ENCODE measurements at regions not wholly inside any gene's neighbourhood (a gene's known extent, or its start where the extent isn't known, plus 50 kb on each side); places are given as distances from the start of the nearest gene placed in this dataset.
A peak's percentile ranks its signal among the peaks of the same experiment; 100 is the strongest.

DNA sequence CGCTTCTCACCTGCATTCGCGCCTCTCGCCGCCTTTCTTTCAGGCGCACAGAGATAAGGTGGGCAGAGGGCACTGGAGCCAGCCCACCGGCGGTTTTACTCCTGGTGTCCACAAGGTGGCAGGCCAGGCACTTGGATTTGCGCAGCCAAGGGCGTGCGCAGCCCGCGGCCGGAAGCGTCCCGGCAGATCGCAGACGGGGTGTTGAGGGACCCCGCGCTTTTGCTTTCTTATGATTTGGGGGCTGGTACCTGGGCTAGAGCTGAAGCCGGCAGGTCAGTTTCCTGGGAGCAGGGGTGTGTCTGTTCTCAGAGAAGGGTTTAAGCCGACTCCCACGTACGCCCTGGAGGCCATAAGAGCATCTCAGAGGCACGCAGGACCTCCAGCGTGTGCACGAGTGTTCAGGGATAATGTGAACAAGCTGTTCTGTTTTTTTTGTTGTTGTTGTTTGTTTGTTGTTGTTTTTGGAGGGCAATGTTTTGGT, 305.6 kb upstream of the CXCR4 start (continued):
- TF ChIP-seq NR2C1 (IDR thresholded peaks at IDR 0.05): no peak
- TF ChIP-seq, protein P1, sequence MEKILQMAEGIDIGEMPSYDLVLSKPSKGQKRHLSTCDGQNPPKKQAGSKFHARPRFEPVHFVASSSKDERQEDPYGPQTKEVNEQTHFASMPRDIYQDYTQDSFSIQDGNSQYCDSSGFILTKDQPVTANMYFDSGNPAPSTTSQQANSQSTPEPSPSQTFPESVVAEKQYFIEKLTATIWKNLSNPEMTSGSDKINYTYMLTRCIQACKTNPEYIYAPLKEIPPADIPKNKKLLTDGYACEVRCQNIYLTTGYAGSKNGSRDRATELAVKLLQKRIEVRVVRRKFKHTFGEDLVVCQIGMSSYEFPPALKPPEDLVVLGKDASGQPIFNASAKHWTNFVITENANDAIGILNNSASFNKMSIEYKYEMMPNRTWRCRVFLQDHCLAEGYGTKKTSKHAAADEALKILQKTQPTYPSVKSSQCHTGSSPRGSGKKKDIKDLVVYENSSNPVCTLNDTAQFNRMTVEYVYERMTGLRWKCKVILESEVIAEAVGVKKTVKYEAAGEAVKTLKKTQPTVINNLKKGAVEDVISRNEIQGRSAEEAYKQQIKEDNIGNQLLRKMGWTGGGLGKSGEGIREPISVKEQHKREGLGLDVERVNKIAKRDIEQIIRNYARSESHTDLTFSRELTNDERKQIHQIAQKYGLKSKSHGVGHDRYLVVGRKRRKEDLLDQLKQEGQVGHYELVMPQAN (conservative IDR thresholded peaks at IDR 0.05): no peak
- no peak for TF ChIP-seq SMAD1 (IDR thresholded peaks at IDR 0.05; ENCODE audit: low read depth, partially characterized antibody)

DNA sequence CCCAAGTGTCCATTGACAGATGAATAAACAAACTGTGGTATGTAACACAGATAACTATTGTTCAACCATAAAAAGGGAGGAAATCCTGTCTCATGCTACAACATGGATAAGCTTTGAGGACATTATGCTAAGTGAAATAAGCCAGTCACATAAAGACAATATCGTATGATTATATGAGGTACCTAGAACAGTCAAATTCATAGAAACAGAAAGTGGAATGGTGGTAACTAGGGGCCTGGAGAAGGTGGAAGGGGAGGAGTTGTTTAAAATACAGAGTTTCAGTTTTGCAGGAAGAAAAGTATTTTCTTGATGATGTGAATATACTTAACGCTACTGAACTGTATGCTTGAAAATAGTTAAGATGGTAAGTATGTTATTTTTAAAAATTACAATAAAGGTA, 304.6 kb upstream of the CXCR4 start:
- CTCF ChIA-PET: interaction anchor here (0.6 to 3.4 kb wide), 7 partner anchors 12 to 1416 kb away, joined by 3 to 26 read pairs (median 7); no protein-coding TSS in a partner anchor
- TF ChIP-seq ATF7 (IDR thresholded peaks at IDR 0.05; ENCODE audit: low read depth) (no peak), YBX1 (IDR thresholded peaks at IDR 0.05) (no peak)
- Histone ChIP-seq H3K27me3 (replicated peaks in 1 of 2; ENCODE audit: control insufficient read depth in 2 of 2, insufficient read depth in 2 of 2, low read length in 1 of 2) (peaks cover 2 to 4% of the 10 kb centered on the region in 2 experiments; a peak in 3 of 4 replicates), H3K79me2 (ENCODE audit: control insufficient read depth, insufficient read depth, low read length) (no peaks in the 10 kb centered on the region), H3K27ac (ENCODE audit: control insufficient read depth, insufficient read depth) (no peak overlapping the region), H2AFZ (ENCODE audit: control insufficient read depth, low read depth, low read length) (no peak overlapping the region), H3K4me3 (no peak overlapping the region), H3K9me3 (replicated peaks; ENCODE audit: control insufficient read depth, insufficient read depth, low read length) (no peaks in the 10 kb centered on the region), H3K9ac (ENCODE audit: control insufficient read depth, insufficient read depth, low read length) (no peak overlapping the region), H3K4me1 (ENCODE audit: control insufficient read depth, insufficient read depth, low read length) (peaks cover 4% of the 10 kb centered on the region; the same call in 1 of the 2 replicates), H4K20me1 (ENCODE audit: control insufficient read depth, insufficient read depth) (no peaks in the 10 kb centered on the region; the same call in 1 of the 2 replicates), H3K36me3 (ENCODE audit: control insufficient read depth in 2 of 2, insufficient read depth in 2 of 2, low read length in 1 of 2) (no peaks in the 10 kb centered on the region), H3K4me2 (ENCODE audit: control insufficient read depth, insufficient read depth) (no peak overlapping the region)
- BruUV-seq (replicated peaks): no TSS peak
- SMC1A ChIA-PET (ENCODE audit: uncharacterized antibody, unreplicated experiment): interaction anchor here (0.7 to 1.0 kb wide), 2 partner anchors 547 to 803 kb away, joined by 3 read pairs; no protein-coding TSS in a partner anchor
- DNase-seq (ENCODE audit: low read depth, low spot score) (no peak), FAIRE-seq (no peak), ATAC-seq (peak; percentile 38)
- RAD21 ChIA-PET (ENCODE audit: unreplicated experiment): interaction anchor here (2.1 kb wide), 1 partner anchor 508 kb away, joined by 7 read pairs; no protein-coding TSS in a partner anchor
- 70% methylated on average over 2 of the region's 2 CpGs for WGBS (ENCODE audit: insufficient coverage, insufficient replicate concordance, low lambda C conversion rate, missing lambda C conversion rate)
- POLR2A ChIA-PET: no interaction called here
- in situ Hi-C loops (cut with MboI): loop anchor here (5.0 to 10.0 kb wide), 2 partner anchors 312 to 1415 kb away; no protein-coding TSS in a partner anchor
- intact Hi-C loops (cut with micrococcal nuclease; ENCODE audit: unreplicated experiment): loop anchor here (2.0 to 5.0 kb wide), 3 partner anchors 245 to 1416 kb away; no protein-coding TSS in a partner anchor

Measured in GM12878 (cell line).